ENCODE measurements at regions not wholly inside any gene's neighbourhood (a gene's known extent, or its start where the extent isn't known, plus 50 kb on each side); places are given as distances from the start of the nearest gene placed in this dataset.

DNA sequence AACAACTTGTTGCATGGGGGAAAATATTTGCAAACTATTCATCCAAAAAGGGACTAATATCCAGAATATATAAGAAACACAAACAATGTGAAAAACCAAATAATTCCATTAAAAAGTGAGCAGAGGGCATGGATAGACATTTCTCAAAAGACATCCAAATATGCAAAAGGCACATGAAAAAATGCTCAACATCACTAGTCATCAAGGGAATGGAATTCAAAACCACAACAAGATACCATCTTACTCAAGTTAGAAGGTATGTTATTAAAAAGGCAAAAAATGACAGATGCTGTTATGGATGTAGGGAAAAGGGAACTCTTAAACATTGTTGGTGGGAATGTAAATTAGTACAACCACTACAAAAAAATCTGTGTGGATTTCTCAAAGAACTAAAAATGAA lies 396.5 kb downstream of the CCDC85A start:
- TF ChIP-seq, protein P1, sequence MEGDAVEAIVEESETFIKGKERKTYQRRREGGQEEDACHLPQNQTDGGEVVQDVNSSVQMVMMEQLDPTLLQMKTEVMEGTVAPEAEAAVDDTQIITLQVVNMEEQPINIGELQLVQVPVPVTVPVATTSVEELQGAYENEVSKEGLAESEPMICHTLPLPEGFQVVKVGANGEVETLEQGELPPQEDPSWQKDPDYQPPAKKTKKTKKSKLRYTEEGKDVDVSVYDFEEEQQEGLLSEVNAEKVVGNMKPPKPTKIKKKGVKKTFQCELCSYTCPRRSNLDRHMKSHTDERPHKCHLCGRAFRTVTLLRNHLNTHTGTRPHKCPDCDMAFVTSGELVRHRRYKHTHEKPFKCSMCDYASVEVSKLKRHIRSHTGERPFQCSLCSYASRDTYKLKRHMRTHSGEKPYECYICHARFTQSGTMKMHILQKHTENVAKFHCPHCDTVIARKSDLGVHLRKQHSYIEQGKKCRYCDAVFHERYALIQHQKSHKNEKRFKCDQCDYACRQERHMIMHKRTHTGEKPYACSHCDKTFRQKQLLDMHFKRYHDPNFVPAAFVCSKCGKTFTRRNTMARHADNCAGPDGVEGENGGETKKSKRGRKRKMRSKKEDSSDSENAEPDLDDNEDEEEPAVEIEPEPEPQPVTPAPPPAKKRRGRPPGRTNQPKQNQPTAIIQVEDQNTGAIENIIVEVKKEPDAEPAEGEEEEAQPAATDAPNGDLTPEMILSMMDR (IDR thresholded peaks at IDR 0.05), result no peak
- TF ChIP-seq POLR2A (IDR thresholded peaks at IDR 0.05), result no peak
